Right lobe of liver (tissue), 4 donors: ENCODE measurements at regions not wholly inside any gene's neighbourhood (a gene's known extent, or its start where the extent isn't known, plus 50 kb on each side); places are given as distances from the start of the nearest gene placed in this dataset.

ENCODE experiments used
- POLR2A ChIP-seq: fragments of 450-650 bp; IDR thresholded peaks from one replicate; pipeline ENCODE4 v1.6.1; 2017; ENCODE audit warnings: antibody characterized with exemption, mild to moderate bottlenecking
- TF ChIP-seq, protein P1 (sequence below), 4 donors: fragments of 200-600 bp in 3 of 4; fragments of 450-650 bp in 1 of 4; IDR thresholded peaks; one replicate each; pipeline versions ENCODE4 v1.5.1 to v1.8.0; 2016 to 2022; ENCODE audit warnings: antibody characterized with exemption in 4 of 4, mild to moderate bottlenecking in 2 of 4
- donor health status: DM: no; HTN: no; CAD: no.
- donor health status: DM: no; HTN: no; CAD: no.
- donor health status: DM: no; HTN: yes; CAD: no.

DNA sequence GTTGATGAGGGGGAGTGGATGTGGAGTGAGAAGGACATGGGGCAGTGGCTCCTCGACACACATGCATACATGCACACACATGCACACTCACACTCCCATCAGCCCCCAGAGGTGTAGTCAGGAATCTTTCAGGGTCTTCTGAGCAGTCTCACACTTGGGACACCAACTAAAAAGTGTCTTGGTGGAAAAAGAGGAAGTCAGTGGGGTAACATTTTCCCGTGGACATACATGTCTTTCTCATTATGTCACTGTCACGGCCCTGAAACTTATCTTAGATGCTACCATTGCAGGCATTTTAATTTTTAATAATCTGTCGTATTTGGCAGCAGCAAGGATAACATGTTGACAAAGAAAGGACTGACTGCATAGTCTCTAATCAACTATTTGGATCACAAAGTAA lies 261.1 kb downstream of the ADGRG6 start:
- TF ChIP-seq, protein P1, sequence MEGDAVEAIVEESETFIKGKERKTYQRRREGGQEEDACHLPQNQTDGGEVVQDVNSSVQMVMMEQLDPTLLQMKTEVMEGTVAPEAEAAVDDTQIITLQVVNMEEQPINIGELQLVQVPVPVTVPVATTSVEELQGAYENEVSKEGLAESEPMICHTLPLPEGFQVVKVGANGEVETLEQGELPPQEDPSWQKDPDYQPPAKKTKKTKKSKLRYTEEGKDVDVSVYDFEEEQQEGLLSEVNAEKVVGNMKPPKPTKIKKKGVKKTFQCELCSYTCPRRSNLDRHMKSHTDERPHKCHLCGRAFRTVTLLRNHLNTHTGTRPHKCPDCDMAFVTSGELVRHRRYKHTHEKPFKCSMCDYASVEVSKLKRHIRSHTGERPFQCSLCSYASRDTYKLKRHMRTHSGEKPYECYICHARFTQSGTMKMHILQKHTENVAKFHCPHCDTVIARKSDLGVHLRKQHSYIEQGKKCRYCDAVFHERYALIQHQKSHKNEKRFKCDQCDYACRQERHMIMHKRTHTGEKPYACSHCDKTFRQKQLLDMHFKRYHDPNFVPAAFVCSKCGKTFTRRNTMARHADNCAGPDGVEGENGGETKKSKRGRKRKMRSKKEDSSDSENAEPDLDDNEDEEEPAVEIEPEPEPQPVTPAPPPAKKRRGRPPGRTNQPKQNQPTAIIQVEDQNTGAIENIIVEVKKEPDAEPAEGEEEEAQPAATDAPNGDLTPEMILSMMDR (IDR thresholded peaks at IDR 0.05) = no peak
- no peak for TF ChIP-seq POLR2A
